Bronchial epithelial cell (primary cell): ENCODE measurements at regions not wholly inside any gene's neighbourhood (a gene's known extent, or its start where the extent isn't known, plus 50 kb on each side); places are given as distances from the start of the nearest gene placed in this dataset.

Experiments used
- DNase-seq: peaks from one replicate; pipeline ENCODE4 v3.0.0-alpha.2; 2010; ENCODE audit warnings: low read depth
- FAIRE-seq: peaks from 2 replicates; lab custom pipeline; 2011; peaks lifted over from hg19 to GRCh38; lab: Jason Lieb, UNC
- H3K27me3 ChIP-seq: 2 replicates; pipeline ENCODE4 v1.5.1; 2011; ENCODE audit warnings: low read length; ENCODE audit not compliant: control insufficient read depth, insufficient read depth
- H3K36me3 ChIP-seq: 2 replicates; pipeline ENCODE4 v1.5.1; 2011; ENCODE audit warnings: low read length; ENCODE audit not compliant: control insufficient read depth, insufficient read depth
- H3K4me3 ChIP-seq: 2 replicates; pipeline ENCODE4 v1.5.1; 2011; ENCODE audit warnings: mild to moderate bottlenecking, low read depth, low read length, control low read depth
- CTCF ChIP-seq: IDR thresholded peaks from 2 replicates; pipeline ENCODE4 v1.5.1; 2011; ENCODE audit warnings: mild to moderate bottlenecking, moderate library complexity, low read length, control low read depth, inconsistent platforms; ENCODE audit not compliant: insufficient read depth, severe bottlenecking

- TF ChIP-seq CTCF = no peak
- no peak for DNase-seq
- H3K36me3 ChIP-seq = no peaks in the 10 kb centered on the region
- no peak for FAIRE-seq
- H3K4me3 ChIP-seq = no peak overlapping the region
- no peaks in the 10 kb centered on the region for H3K27me3 ChIP-seq
Measured at GRCh38 chr11:45399166-45399565, 113.0 kb upstream of the SYT13 start.

GRCh38 chr11:45398325-45398724 lies 112.2 kb upstream of the SYT13 start:
- no peak for TF ChIP-seq CTCF
- no peak for DNase-seq
- no peak overlapping the region for H3K4me3 ChIP-seq
- no peaks in the 10 kb centered on the region for H3K27me3 ChIP-seq
- no peaks in the 10 kb centered on the region for H3K36me3 ChIP-seq
- FAIRE-seq = no peak

DNA sequence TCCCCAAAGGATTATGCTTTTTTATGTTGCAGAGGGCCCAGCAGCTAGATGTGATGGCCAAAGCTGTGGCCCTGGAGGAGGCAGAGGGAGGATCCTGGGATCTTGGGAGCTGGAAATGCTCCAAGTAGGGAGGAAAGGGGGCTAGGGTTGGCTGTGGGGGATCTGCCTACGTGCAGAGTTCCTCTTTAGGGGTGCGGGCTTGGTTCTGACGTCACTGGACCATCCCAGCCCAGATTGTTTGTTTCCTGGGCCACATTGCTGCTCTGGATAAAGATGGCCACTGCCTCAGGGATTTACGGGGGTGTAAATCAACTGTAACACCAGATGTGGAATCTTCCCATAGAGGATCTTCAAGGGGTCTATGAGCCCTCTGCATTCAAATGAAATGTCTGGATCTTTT lies 110.3 kb upstream of the SYT13 start:
- FAIRE-seq (no peak), DNase-seq (no peak)
- TF ChIP-seq CTCF = no peak
- H3K4me3 ChIP-seq = no peak overlapping the region
- H3K27me3 ChIP-seq = no peaks in the 10 kb centered on the region
- no peaks in the 10 kb centered on the region for H3K36me3 ChIP-seq

- H3K36me3 ChIP-seq = no peaks in the 10 kb centered on the region
- no peak for DNase-seq
- no peak overlapping the region for H3K4me3 ChIP-seq
- no peak for TF ChIP-seq CTCF
- no peaks in the 10 kb centered on the region for H3K27me3 ChIP-seq
- no peak for FAIRE-seq
Measured at GRCh38 chr11:45395947-45396346, 109.8 kb upstream of the SYT13 start.

- no peak overlapping the region for H3K4me3 ChIP-seq
- no peak for FAIRE-seq
- H3K27me3 ChIP-seq = no peaks in the 10 kb centered on the region
- H3K36me3 ChIP-seq = no peaks in the 10 kb centered on the region
- TF ChIP-seq CTCF = no peak
- DNase-seq = no peak
Measured at GRCh38 chr11:45395421-45395820, 109.3 kb upstream of the SYT13 start.

GRCh38 chr11:45394294-45395085 lies 108.3 kb upstream of the SYT13 start:
- H3K4me3 ChIP-seq = no peak overlapping the region
- FAIRE-seq (no peak), DNase-seq (no peak)
- H3K36me3 ChIP-seq = no peaks in the 10 kb centered on the region
- no peaks in the 10 kb centered on the region for H3K27me3 ChIP-seq
- TF ChIP-seq CTCF = no peak
